ENCODE measurements at regions not wholly inside any gene's neighbourhood (a gene's known extent, or its start where the extent isn't known, plus 50 kb on each side); places are given as distances from the start of the nearest gene placed in this dataset.

DNA sequence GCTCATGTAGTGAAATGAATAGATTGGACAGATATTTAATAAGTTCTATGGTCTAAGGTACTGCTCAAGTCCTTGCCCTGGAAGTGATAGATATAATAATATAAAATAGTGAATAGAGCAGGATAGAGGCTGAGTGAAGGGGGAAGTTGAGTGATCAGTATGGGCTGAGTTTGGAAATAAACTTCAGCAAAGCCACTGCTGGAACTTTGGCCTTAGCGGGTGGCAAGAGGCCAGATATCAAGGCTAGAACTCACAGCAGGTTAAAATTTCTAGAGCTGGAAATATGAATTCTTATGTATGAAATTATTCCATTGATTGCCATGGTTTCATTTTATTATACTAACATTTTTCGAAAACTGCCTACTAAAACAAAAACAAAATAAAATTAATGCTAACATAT lies 267.6 kb upstream of the DPH6 start:
- CTCF ChIA-PET (ENCODE audit: low intra/inter-chr PET ratio), result no interaction called here

More for the DNA sequence above, 267.6 kb upstream of the DPH6 start:
- ATAC-seq (no peak), FAIRE-seq (no peak), DNase-seq (ENCODE audit: extremely low read depth in 1 of 4, low spot score in 3 of 4) (no peak)
- in situ Hi-C loops (cut with MboI), result no loop called here
- intact Hi-C loops (cut with micrococcal nuclease), result no loop called here
- BruUV-seq (replicated peaks), result no TSS peak
- H3K36me3 ChIP-seq (ENCODE audit: control insufficient read depth, insufficient read depth, low read length), result no peaks in the 10 kb centered on the region
- H3K9ac ChIP-seq (ENCODE audit: insufficient read depth in 1 of 2, low read depth in 2 of 2, low read length in 2 of 2), result no peak overlapping the region
- no peaks in the 10 kb centered on the region for H3K9me1 ChIP-seq (ENCODE audit: control insufficient read depth, insufficient read depth, low read length)
- no peak overlapping the region for H3K4me3 ChIP-seq
- POLR2A ChIA-PET, result interaction anchor here (1.1 kb wide), 1 partner anchor 15 kb away, joined by 3 read pairs; no protein-coding TSS in a partner anchor
- no peaks in the 10 kb centered on the region for H3K4me1 ChIP-seq (replicated peaks in 1 of 2; ENCODE audit: control insufficient read depth in 2 of 2, insufficient read depth in 2 of 2, low read length in 2 of 2)
- no peak overlapping the region for H3K27ac ChIP-seq (ENCODE audit: extremely low read depth, low read depth, low read length)
- H3K9me3 ChIP-seq (replicated peaks; ENCODE audit: control insufficient read depth, insufficient read depth, low read depth, low read length), result no peaks in the 10 kb centered on the region
- 0% methylated on average over 2 of the region's 2 CpGs for WGBS (ENCODE audit: insufficient coverage, low coverage, missing lambda C conversion rate)
- peaks cover 0 to 4% of the 10 kb centered on the region in 2 experiments; a peak in 2 of 5 replicates for H3K27me3 ChIP-seq (ENCODE audit: control insufficient read depth in 2 of 2, insufficient read depth in 2 of 2, low read length in 2 of 2)
- no peaks in the 10 kb centered on the region for H4K20me1 ChIP-seq (replicated peaks; ENCODE audit: control insufficient read depth, insufficient read depth, low read length)
- H3K79me2 ChIP-seq (ENCODE audit: control insufficient read depth, insufficient read depth, low read length), result no peaks in the 10 kb centered on the region
- H2AFZ ChIP-seq (ENCODE audit: low read depth, low read length), result no peak overlapping the region
- no peak overlapping the region for H3K4me2 ChIP-seq (ENCODE audit: insufficient read depth, low read length)
- no peak for TF ChIP-seq BACH1 (tag; IDR thresholded peaks at IDR 0.05)
- TF ChIP-seq PCBP1 (IDR thresholded peaks at IDR 0.05; ENCODE audit: low read depth, low read length, poor library complexity, severe bottlenecking), result no peak
- TF ChIP-seq ZNF3 (CRISPR knock-in tag; IDR thresholded peaks at IDR 0.05), result no peak
- no peak for TF ChIP-seq PHF20 (IDR thresholded peaks at IDR 0.05; ENCODE audit: partially characterized antibody)
- no peak for TF ChIP-seq NONO (IDR thresholded peaks at IDR 0.05; ENCODE audit: low read depth in 2 of 2, low read length in 1 of 2)
- TF ChIP-seq KLF13 (tag; IDR thresholded peaks at IDR 0.05; ENCODE audit: borderline replicate concordance, low read depth), result no peak
- TF ChIP-seq TARDBP (IDR thresholded peaks at IDR 0.05), result no peak
- TF ChIP-seq, protein P1, sequence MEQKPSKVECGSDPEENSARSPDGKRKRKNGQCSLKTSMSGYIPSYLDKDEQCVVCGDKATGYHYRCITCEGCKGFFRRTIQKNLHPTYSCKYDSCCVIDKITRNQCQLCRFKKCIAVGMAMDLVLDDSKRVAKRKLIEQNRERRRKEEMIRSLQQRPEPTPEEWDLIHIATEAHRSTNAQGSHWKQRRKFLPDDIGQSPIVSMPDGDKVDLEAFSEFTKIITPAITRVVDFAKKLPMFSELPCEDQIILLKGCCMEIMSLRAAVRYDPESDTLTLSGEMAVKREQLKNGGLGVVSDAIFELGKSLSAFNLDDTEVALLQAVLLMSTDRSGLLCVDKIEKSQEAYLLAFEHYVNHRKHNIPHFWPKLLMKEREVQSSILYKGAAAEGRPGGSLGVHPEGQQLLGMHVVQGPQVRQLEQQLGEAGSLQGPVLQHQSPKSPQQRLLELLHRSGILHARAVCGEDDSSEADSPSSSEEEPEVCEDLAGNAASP (IDR thresholded peaks at IDR 0.05), result no peak
- TF ChIP-seq, protein P2, sequence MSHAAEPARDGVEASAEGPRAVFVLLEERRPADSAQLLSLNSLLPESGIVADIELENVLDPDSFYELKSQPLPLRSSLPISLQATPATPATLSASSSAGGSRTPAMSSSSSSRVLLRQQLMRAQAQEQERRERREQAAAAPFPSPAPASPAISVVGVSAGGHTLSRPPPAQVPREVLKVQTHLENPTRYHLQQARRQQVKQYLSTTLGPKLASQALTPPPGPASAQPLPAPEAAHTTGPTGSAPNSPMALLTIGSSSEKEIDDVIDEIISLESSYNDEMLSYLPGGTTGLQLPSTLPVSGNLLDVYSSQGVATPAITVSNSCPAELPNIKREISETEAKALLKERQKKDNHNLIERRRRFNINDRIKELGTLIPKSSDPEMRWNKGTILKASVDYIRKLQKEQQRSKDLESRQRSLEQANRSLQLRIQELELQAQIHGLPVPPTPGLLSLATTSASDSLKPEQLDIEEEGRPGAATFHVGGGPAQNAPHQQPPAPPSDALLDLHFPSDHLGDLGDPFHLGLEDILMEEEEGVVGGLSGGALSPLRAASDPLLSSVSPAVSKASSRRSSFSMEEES (CRISPR knock-in tag; IDR thresholded peaks at IDR 0.05), result no peak
- TF ChIP-seq SMAD3 (CRISPR knock-in tag; conservative IDR thresholded peaks at IDR 0.05), result no peak
- no peak for TF ChIP-seq PML (IDR thresholded peaks at IDR 0.05; ENCODE audit: low read length)
- TF ChIP-seq POLR2H (tag; IDR thresholded peaks at IDR 0.05; ENCODE audit: low read depth), result no peak
